ENCODE measurements at regions not wholly inside any gene's neighbourhood (a gene's known extent, or its start where the extent isn't known, plus 50 kb on each side); places are given as distances from the start of the nearest gene placed in this dataset.

DNA sequence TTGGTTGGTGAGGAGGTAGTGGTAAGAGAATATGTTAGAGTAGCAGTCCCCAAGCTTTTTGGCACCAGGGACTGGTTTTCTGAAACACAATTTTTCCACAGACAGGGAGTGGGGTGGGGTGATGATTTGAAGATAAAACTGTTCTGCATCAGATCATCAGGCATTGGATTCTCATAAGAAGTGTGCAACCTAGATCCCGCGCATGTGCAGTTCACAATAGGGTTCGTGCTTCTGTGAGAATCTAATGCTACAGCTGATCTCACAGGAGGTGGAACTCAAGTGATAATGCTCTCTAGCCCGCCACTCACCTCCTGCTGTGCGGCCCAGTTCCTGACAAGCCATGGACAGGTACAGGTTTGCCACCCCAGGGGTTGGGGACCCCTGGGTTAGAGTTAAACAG, 423.3 kb downstream of the GPAT3 start:
- H3T11ph ChIP-seq (ENCODE audit: low read length), result no peak overlapping the region
- WGBS (ENCODE audit: extremely low coverage, insufficient read length, low lambda C conversion rate), result no CpG with 5 or more reads among the region's 5 CpGs
- no peak overlapping the region for H2BK15ac ChIP-seq (ENCODE audit: low read depth, low read length)
- no peaks in the 10 kb centered on the region for H3K79me1 ChIP-seq (ENCODE audit: insufficient read depth, low read depth, low read length, poor library complexity, severe bottlenecking)
- DNase-seq, result no peak
- H4K5ac ChIP-seq (ENCODE audit: insufficient read length, low read depth, low read length), result no peak overlapping the region
- H4K20me1 ChIP-seq (ENCODE audit: control insufficient read depth, insufficient read depth, insufficient read length), result no peaks in the 10 kb centered on the region
- no peaks in the 10 kb centered on the region for H3K27me3 ChIP-seq (ENCODE audit: insufficient read depth, low read length)
- H3K4ac ChIP-seq (ENCODE audit: low read depth, low read length), result no peak overlapping the region
- H3K4me1 ChIP-seq (ENCODE audit: insufficient read depth, low read length), result no peaks in the 10 kb centered on the region
- H3K18ac ChIP-seq (ENCODE audit: insufficient read length, low read depth, low read length), result no peak overlapping the region
- H3K4me1 Mint-ChIP-seq, result no peaks in the 10 kb centered on the region; a peak in 1 of 4 replicates
- no peak overlapping the region for H3K9ac ChIP-seq (ENCODE audit: extremely low read depth, insufficient read length, low read length)
- H4K91ac ChIP-seq (ENCODE audit: insufficient read length, low read depth, low read length), result no peak overlapping the region
- no peak overlapping the region for H2BK120ac ChIP-seq (ENCODE audit: low read depth, low read length, poor library complexity, severe bottlenecking)
- H3K4me2 ChIP-seq (ENCODE audit: insufficient read depth, insufficient read length, low read length), result no peak overlapping the region
- H2BK20ac ChIP-seq (ENCODE audit: low read depth, low read length, poor library complexity, severe bottlenecking), result no peak overlapping the region
- peaks cover 32 to 34% of the 10 kb centered on the region in 2 experiments for H3K9me3 Mint-ChIP-seq
- TF ChIP-seq, protein P1, sequence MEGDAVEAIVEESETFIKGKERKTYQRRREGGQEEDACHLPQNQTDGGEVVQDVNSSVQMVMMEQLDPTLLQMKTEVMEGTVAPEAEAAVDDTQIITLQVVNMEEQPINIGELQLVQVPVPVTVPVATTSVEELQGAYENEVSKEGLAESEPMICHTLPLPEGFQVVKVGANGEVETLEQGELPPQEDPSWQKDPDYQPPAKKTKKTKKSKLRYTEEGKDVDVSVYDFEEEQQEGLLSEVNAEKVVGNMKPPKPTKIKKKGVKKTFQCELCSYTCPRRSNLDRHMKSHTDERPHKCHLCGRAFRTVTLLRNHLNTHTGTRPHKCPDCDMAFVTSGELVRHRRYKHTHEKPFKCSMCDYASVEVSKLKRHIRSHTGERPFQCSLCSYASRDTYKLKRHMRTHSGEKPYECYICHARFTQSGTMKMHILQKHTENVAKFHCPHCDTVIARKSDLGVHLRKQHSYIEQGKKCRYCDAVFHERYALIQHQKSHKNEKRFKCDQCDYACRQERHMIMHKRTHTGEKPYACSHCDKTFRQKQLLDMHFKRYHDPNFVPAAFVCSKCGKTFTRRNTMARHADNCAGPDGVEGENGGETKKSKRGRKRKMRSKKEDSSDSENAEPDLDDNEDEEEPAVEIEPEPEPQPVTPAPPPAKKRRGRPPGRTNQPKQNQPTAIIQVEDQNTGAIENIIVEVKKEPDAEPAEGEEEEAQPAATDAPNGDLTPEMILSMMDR (conservative IDR thresholded peaks at IDR 0.05), result no peak
- H3K27ac Mint-ChIP-seq, result no peak overlapping the region
- no peak overlapping the region for H3K4me3 Mint-ChIP-seq
- H3K27me3 Mint-ChIP-seq (ENCODE audit: low read depth), result peaks cover 3% of the 10 kb centered on the region
- H3K9me3 ChIP-seq (ENCODE audit: control insufficient read depth, low read depth, low read length), result peaks cover 5% of the 10 kb centered on the region
- no peak overlapping the region for H4K8ac ChIP-seq (replicated peaks; ENCODE audit: insufficient read length, low read depth, low read length)
- peaks cover 8 to 30% (median 9%) of the 10 kb centered on the region in 3 experiments for H3K36me3 Mint-ChIP-seq (ENCODE audit: insufficient read depth in 1 of 3, low read depth in 3 of 3)
- H3K79me2 ChIP-seq (ENCODE audit: insufficient read depth, low read length), result no peaks in the 10 kb centered on the region
- no peak overlapping the region for H2AFZ ChIP-seq (ENCODE audit: low read length)
- H2AK5ac ChIP-seq (ENCODE audit: insufficient read length, low read length), result no peak overlapping the region
- H2BK12ac ChIP-seq (ENCODE audit: insufficient read length, low read depth, low read length), result no peak overlapping the region
- no peak overlapping the region for H3K56ac ChIP-seq (ENCODE audit: insufficient read length, low read depth, low read length)
- H3K23ac ChIP-seq (ENCODE audit: insufficient read length, low read depth, low read length), result no peak overlapping the region
- H3K23me2 ChIP-seq (ENCODE audit: insufficient read length, low read depth, low read length, poor library complexity, severe bottlenecking), result no peaks in the 10 kb centered on the region
- no peak overlapping the region for H3K27ac ChIP-seq (ENCODE audit: insufficient read length, low read depth, low read length)
- H3K14ac ChIP-seq (ENCODE audit: insufficient read depth, low read length), result no peak overlapping the region
- H2BK5ac ChIP-seq (ENCODE audit: insufficient read length, low read length), result no peak overlapping the region
